ENCODE measurements at regions not wholly inside any gene's neighbourhood (a gene's known extent, or its start where the extent isn't known, plus 50 kb on each side); places are given as distances from the start of the nearest gene placed in this dataset.

DNA sequence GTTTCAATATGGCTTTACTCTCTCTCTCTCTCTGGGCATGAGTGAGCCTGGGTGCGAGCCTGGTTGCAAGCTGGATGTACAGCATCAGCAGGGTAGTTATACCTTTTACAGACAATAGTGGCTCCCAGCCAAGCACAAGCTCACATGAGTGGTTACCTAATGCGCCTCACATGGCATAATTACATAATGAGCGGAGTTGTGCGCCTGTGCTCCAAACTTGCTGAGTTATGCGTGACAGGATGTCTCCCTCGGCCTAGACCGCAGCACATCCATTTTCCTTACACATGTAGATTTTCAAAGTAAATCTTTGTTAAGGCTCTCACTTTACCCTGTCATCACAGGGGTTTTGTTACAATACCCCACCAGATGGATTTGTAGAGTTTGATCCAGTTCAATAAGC lies 233.5 kb upstream of the WWC1 start:
- H3K27me3 Mint-ChIP-seq: no peaks in the 10 kb centered on the region
- H3K4me3 Mint-ChIP-seq: no peak overlapping the region
- H3K36me3 Mint-ChIP-seq (ENCODE audit: insufficient read depth): no peaks in the 10 kb centered on the region
- no peak for ATAC-seq (replicated peaks)
- H3K9me3 Mint-ChIP-seq: no peaks in the 10 kb centered on the region
- DNase-seq: no peak
- H3K4me1 Mint-ChIP-seq (ENCODE audit: low read depth in 2 of 2): no peaks in the 10 kb centered on the region
- no peak overlapping the region for H3K27ac Mint-ChIP-seq

DNA sequence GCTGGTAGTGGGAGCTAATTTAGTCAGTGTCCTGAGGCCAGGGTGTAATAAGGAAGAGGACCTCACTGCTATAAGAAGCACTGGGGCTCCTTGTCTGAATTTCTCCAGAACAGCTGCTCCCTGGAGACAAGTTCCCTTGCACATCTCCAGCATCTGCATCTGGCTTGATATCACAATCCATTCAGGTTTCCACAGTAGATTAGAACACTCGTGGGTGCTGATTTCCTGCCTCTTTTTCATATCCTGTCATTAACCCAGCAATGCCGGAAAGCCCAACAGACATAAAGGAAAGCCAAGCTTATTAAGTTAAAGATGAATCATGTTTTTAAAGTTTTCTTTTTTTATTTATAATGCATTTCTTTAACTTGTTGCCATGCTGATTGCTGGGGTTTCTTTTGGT lies 232.3 kb upstream of the WWC1 start:
- Mint-ChIP-seq H3K4me3 (no peak overlapping the region), H3K36me3 (ENCODE audit: insufficient read depth) (no peaks in the 10 kb centered on the region), H3K27me3 (no peaks in the 10 kb centered on the region), H3K4me1 (ENCODE audit: low read depth in 2 of 2) (no peaks in the 10 kb centered on the region), H3K9me3 (peaks cover 0 to 1% of the 10 kb centered on the region in 2 donors), H3K27ac (no peak overlapping the region)
- ATAC-seq (replicated peaks) (no peak), DNase-seq (no peak)

DNA sequence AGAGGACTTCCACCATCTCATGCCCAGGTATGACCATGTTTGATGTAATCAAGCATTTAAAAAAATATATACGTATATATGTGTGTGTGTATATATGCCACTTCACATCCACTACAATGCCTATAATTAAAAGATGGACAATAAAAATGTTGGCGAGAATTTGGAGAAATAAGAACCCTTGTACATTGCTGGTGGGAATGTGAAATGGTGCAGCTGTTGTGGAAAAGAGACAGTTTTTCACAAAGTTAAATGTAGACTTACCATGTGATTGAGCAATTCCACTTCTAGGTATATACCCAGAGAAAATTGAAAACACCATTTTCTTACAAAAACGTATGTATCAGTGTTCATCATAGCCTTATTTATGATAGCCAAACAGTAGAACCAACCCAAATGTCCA lies 229.2 kb upstream of the WWC1 start:
- peaks cover 0 to 8% of the 10 kb centered on the region in 2 donors for H3K9me3 Mint-ChIP-seq
- no peak overlapping the region for H3K4me3 Mint-ChIP-seq
- no peaks in the 10 kb centered on the region for H3K36me3 Mint-ChIP-seq (ENCODE audit: insufficient read depth)
- no peak overlapping the region for H3K27ac Mint-ChIP-seq
- ATAC-seq (replicated peaks) (no peak), DNase-seq (no peak)
- H3K4me1 Mint-ChIP-seq (ENCODE audit: low read depth in 2 of 2): no peaks in the 10 kb centered on the region
- H3K27me3 Mint-ChIP-seq: no peaks in the 10 kb centered on the region

DNA sequence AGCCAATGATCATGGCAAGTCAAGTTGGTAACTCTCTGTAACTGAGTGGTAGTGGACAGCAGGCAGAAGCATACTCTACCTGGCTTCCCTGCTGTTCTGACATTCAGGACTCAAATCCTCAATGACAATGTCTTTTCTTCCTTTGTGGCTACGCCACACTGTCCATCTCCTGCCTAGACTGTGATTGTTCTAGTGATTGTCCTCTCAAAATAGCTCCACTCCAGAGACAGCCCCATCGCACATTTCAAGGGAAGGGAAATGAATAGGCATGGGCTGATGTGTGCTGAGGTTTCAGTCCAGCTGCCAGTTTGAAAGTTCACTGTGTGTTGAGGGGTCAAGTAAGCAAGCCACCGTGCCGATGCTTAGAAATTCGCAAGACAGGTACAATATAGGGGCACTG lies 227.0 kb upstream of the WWC1 start:
- Mint-ChIP-seq H3K27me3 (peaks cover 0 to 5% of the 10 kb centered on the region in 2 donors), H3K9me3 (peaks cover 0 to 8% of the 10 kb centered on the region in 2 donors), H3K4me3 (no peak overlapping the region), H3K36me3 (ENCODE audit: insufficient read depth) (no peaks in the 10 kb centered on the region), H3K4me1 (ENCODE audit: low read depth in 2 of 2) (no peaks in the 10 kb centered on the region), H3K27ac (no peak overlapping the region)
- no peak for DNase-seq
- ATAC-seq (replicated peaks): no peak

DNA sequence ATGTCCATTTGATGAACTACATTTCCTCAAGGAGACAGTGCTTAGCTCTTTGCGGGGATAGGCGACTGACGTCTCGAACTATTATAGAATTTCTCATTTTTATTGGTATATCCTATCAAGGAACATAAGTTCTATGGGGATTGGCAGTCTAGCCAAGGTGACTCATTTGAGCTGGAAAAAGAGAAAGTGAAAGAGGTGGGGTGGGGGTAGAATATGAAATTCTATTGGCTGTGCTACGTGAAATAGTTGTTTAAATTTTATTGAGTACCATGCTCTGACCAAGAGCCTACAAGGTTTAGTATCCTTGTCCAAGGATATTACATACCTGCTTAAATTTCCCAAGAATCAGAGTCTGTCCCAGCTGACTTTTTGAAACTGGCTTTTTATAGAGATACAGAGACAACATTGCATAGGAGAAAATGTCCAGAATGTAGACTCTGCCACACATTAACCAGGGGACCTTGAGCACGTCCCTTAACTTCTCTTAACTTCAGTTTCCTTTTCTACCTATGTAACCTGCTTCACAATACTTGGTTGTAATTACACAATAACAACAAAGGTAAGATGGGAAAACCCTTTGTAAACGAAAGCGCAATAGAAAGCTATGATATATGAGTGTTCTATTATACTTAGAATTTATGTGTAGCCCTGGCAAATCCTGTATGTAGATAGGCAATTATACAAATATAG lies 226.4 kb upstream of the WWC1 start:
- Mint-ChIP-seq H3K4me1 (ENCODE audit: low read depth in 2 of 2) (no peaks in the 10 kb centered on the region), H3K36me3 (ENCODE audit: insufficient read depth) (no peaks in the 10 kb centered on the region), H3K27me3 (peaks cover 0 to 5% of the 10 kb centered on the region in 2 donors), H3K9me3 (peaks cover 0 to 8% of the 10 kb centered on the region in 2 donors), H3K4me3 (no peak overlapping the region), H3K27ac (no peak overlapping the region)
- DNase-seq (no peak), ATAC-seq (replicated peaks) (no peak)

DNA sequence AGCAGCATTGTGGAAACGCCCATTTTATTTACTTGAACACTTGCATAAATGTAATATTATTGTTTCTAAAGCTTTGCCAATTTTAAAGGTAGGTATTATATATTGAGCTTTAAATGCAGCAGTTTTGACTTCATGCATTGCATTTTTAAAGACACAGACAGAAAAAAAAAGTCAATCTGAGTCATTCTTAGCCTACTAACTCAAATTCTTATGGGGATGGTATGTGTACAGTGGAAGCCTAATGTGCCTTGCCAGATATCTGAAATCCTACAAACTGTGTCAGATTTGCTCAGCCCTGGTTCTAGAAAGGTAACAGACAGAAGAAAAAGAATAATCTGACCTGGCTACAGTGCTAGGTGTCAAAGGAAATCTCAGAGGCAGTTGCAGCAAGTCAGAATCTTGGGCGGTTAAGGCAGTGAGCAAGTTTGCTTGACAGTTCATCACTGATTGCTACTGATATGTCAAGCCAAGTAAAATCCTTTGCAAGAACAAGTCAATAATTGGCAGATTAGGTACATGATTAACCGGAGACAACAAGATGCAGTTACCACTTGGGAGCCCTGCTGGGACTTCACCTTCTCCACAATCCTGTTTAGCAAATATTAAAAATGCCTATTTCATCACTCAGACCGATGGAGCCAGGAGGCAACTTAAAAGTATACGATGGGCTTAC lies 224.8 kb upstream of the WWC1 start:
- no peak for DNase-seq
- H3K27me3 Mint-ChIP-seq: peaks cover 0 to 5% of the 10 kb centered on the region in 2 donors
- H3K4me3 Mint-ChIP-seq: no peak overlapping the region
- H3K27ac Mint-ChIP-seq: no peak overlapping the region
- peaks cover 0 to 8% of the 10 kb centered on the region in 2 donors for H3K9me3 Mint-ChIP-seq
- no peak for ATAC-seq (replicated peaks)
- H3K36me3 Mint-ChIP-seq (ENCODE audit: insufficient read depth): no peaks in the 10 kb centered on the region
- no peaks in the 10 kb centered on the region for H3K4me1 Mint-ChIP-seq (ENCODE audit: low read depth in 2 of 2)

DNA sequence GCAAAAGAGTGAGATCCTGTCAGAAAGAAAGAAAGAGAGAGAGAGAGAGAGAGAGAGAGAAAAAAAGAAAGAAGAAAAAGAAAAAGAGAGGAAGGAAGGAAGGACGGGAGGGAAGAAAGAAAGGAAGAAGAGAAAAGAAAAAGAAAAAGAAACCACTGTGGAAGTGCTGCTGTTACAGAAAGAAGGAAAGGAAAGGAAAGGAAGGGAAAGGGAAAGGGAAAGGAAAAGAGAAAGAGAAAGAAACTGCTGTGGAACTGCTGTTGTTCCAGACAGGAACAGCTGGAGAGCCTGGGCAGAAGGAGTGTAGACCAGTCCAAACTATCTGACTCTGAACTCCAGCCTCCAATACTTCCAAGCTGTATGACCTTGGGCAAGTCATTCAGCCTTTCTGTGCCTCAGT lies 220.7 kb upstream of the WWC1 start:
- no peak overlapping the region for H3K27ac Mint-ChIP-seq

DNA sequence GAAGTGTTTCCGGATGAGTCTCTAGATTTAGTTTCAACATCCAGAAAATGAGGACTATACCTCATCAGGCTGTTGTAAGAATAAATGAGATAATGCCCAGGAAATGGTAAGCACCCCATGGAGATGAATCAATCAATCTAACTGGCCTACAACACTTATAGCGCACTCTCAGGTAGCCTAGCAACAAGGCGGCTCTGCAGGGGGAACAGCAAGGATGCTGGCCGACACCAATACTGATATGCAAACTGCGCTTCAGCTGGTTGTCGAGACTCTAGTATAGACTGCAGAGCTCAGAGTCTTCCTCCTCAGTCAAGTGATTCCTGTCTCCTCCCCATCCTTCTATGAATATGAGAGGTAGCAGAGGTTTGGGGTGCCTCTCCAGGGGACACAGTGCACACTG lies 218.8 kb upstream of the WWC1 start:
- Mint-ChIP-seq H3K27me3 (peaks cover 0 to 5% of the 10 kb centered on the region in 2 donors), H3K9me3 (no peaks in the 10 kb centered on the region), H3K27ac (no peak overlapping the region), H3K4me1 (ENCODE audit: low read depth in 2 of 2) (no peaks in the 10 kb centered on the region), H3K36me3 (ENCODE audit: insufficient read depth) (no peaks in the 10 kb centered on the region), H3K4me3 (no peak overlapping the region)
- DNase-seq (no peak), ATAC-seq (replicated peaks) (no peak)

More for the DNA sequence above, 220.7 kb upstream of the WWC1 start:
- ATAC-seq (replicated peaks) (no peak), DNase-seq (no peak)
- peaks cover 0 to 5% of the 10 kb centered on the region in 2 donors for H3K27me3 Mint-ChIP-seq
- H3K36me3 Mint-ChIP-seq (ENCODE audit: insufficient read depth): no peaks in the 10 kb centered on the region
- no peaks in the 10 kb centered on the region for H3K4me1 Mint-ChIP-seq (ENCODE audit: low read depth in 2 of 2)
- no peak overlapping the region for H3K4me3 Mint-ChIP-seq
- H3K9me3 Mint-ChIP-seq: no peaks in the 10 kb centered on the region

DNA sequence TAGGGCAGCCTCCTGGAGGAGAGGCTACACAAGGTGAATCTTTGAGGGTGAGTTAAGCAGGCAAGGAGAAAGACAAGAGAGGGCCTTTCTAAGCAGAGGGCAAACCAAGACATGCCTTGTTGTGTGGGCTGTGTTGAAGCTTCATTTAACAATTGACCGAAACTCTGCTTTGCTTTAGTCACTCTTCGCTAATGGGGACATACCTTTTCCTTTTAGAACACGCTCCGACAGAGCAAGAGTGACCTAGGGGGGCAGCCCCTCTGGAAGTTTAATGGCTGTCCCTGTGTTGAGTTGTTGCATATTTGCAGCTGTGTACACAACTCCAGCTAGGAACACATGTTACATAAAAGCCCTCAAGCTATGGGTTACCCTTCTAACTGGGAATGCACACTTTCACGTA lies 218.1 kb upstream of the WWC1 start:
- no peaks in the 10 kb centered on the region for H3K27me3 Mint-ChIP-seq
- no peak for DNase-seq
- no peaks in the 10 kb centered on the region for H3K9me3 Mint-ChIP-seq
- no peaks in the 10 kb centered on the region for H3K4me1 Mint-ChIP-seq (ENCODE audit: low read depth in 2 of 2)
- no peak for ATAC-seq (replicated peaks)
- H3K4me3 Mint-ChIP-seq: no peak overlapping the region
- H3K36me3 Mint-ChIP-seq (ENCODE audit: insufficient read depth): no peaks in the 10 kb centered on the region
- no peak overlapping the region for H3K27ac Mint-ChIP-seq

DNA sequence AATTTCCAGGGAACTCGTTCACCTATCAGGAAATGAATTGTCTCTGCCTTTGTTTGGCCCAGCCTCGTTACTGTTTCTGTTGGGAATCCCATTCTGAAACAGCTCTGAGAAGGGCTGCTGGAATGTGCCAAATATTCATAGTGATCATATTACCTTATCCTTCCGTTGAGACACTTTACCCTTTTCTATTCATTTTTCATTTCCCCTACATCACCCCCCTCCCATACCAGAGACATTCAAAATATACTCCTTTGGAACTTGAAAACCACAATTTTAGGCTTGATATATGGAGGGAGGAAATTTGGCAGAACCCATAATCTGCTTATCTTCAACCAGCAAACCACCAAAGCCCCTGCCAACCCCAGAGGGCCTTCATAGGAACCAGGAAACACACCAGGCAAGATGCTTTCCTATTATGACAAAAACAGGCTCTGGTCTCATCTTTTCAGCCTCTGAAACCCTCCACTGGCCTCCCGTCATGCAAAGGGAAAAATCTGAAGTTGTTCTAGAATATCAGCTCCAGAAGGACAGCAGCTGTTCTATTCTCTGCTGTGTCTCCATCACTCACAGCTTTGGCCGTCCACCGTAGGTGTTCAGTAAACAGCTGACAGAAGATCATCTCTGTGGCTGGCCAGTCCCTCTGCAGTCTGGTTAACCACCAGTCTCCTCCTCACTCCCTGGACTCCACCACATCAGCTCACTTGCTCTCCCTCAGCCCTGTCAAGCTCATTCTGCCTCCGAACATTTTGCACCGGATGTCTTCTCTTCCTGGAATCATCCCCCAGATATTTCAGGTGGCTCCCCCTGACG lies 217.2 kb upstream of the WWC1 start:
- no peak for ATAC-seq (replicated peaks)

DNA sequence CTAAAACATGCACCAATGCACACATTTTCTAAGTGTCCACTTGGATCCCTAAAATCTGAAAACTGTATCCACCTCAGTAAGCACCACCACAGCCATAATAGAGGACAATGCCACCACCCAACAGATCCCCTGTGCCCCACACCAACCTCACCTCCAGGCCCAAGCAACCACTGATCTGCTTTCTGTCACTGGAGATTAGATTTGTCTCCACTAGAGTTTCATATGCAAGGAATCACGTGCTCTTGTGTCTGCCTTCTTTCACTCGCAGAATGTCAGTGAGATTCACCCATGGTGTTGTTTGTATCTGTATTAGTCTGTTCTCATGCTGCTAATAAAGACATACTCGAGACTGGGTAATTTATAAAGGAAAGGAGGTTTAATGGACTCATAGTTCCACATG lies 216.1 kb upstream of the WWC1 start:
- no peak overlapping the region for H3K27ac Mint-ChIP-seq

More for the DNA sequence above, 217.2 kb upstream of the WWC1 start:
- no peaks in the 10 kb centered on the region for H3K9me3 Mint-ChIP-seq
- H3K4me1 Mint-ChIP-seq (ENCODE audit: low read depth in 2 of 2): no peaks in the 10 kb centered on the region
- no peak overlapping the region for H3K4me3 Mint-ChIP-seq
- DNase-seq: no peak
- H3K36me3 Mint-ChIP-seq (ENCODE audit: insufficient read depth): no peaks in the 10 kb centered on the region
- no peaks in the 10 kb centered on the region for H3K27me3 Mint-ChIP-seq
- no peak overlapping the region for H3K27ac Mint-ChIP-seq

DNA sequence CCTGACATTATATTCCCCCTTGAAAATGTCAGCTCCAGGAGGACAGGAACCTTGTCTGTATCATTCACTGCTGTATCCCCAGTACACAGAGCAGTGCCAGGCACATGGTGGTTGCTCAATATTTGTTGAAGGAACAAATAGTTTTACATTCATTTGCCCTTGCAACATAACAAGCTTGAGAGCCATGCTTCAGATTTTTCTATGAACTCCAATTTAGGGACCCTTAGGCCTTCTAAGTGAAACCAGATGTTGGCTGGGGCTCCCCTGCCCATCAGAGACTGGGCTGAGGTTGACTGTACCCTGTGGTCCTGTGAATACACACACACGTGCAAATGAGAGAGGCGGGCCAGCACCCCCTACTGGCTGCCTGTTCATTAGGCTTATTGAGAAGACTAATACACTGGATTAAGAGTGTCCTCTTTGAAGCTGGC lies 214.9 kb upstream of the WWC1 start:
- Mint-ChIP-seq H3K36me3 (ENCODE audit: insufficient read depth) (no peaks in the 10 kb centered on the region), H3K27ac (no peak overlapping the region), H3K27me3 (no peaks in the 10 kb centered on the region), H3K4me1 (ENCODE audit: low read depth in 2 of 2) (no peaks in the 10 kb centered on the region), H3K4me3 (no peak overlapping the region), H3K9me3 (no peaks in the 10 kb centered on the region)
- DNase-seq (no peak), ATAC-seq (replicated peaks) (no peak)

More for the DNA sequence above, 216.1 kb upstream of the WWC1 start:
- Mint-ChIP-seq H3K27me3 (no peaks in the 10 kb centered on the region), H3K4me1 (ENCODE audit: low read depth in 2 of 2) (no peaks in the 10 kb centered on the region), H3K36me3 (ENCODE audit: insufficient read depth) (no peaks in the 10 kb centered on the region), H3K4me3 (no peak overlapping the region), H3K9me3 (no peaks in the 10 kb centered on the region)
- DNase-seq (no peak), ATAC-seq (replicated peaks) (no peak)

DNA sequence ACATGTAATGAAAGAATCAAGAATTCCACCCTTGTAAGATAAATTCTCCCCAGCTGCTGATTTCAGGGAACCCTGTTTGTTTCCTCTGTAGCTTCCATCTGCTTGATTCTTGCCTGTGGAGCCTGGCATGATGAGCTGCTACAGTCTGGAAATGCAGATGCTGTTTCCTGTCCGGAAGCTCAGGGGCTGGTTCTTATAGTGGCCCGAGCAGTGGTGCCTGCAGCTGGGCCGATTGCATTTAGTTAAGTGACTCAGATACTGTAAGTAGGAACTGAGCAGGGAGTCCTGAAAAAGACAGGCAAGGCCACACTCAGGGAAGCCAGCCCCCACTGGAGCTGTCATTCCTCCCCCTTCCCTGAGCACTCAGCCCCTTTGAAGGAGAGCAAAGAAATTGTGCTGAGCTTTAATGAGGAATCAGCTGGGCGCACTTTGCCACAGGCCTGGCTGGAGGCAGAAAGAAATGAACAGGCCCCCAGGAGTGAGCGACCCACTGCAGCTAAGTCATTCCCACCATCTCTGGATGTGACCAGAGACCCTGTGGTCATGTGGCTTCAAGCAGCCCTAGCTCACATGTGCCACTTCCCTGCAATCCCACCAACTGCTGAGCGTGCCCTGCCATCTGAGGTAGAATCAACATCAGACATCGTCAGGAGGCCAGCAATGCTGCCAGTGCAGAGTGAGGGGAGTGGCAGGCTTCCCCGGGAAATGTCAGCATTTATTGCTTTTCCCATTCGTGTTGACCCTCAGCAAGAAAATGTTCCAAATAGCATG lies 206.0 kb upstream of the WWC1 start:
- Mint-ChIP-seq H3K27me3 (no peaks in the 10 kb centered on the region), H3K27ac (no peak overlapping the region), H3K4me3 (no peak overlapping the region), H3K9me3 (no peaks in the 10 kb centered on the region), H3K4me1 (ENCODE audit: low read depth in 2 of 2) (no peaks in the 10 kb centered on the region), H3K36me3 (ENCODE audit: insufficient read depth) (no peaks in the 10 kb centered on the region)
- DNase-seq (no peak), ATAC-seq (replicated peaks) (no peak)

Data from effector memory CD8-positive, alpha-beta T cell (primary cell).